ENCODE measurements at regions not wholly inside any gene's neighbourhood (a gene's known extent, or its start where the extent isn't known, plus 50 kb on each side); places are given as distances from the start of the nearest gene placed in this dataset.
"Not testable (repeated sequence)": the region's sequence is repeated elsewhere in the genome, so short reads cannot be mapped to it uniquely, and the experiment has no call there.

- peak overlapping the region; percentile 62 for H3K27ac Mint-ChIP-seq
- DNase-seq (no peak), ATAC-seq (no peak)
- H3K4me3 Mint-ChIP-seq: peak overlapping the region; percentile 64
- peaks cover 4% of the 10 kb centered on the region for H3K36me3 Mint-ChIP-seq (ENCODE audit: low read depth)
- no peaks in the 10 kb centered on the region for H3K9me3 ChIP-seq (ENCODE audit: control insufficient read depth, low read length, poor library complexity, severe bottlenecking)
- no peaks in the 10 kb centered on the region for H3K27me3 Mint-ChIP-seq
- peaks cover 50% of the 10 kb centered on the region for H3K4me1 Mint-ChIP-seq
Measured at GRCh38 chr6:144364782-144365181, 79.6 kb downstream of the UTRN start.

GRCh38 chr6:144365271-144365670 is 80.1 kb downstream of the UTRN start:
- no peak for ATAC-seq
- H3K27ac Mint-ChIP-seq: no peak overlapping the region
- H3K4me1 Mint-ChIP-seq: peaks cover 50% of the 10 kb centered on the region

GRCh38 chr6:144369696-144370095 is 84.6 kb downstream of the UTRN start:
- H3K27me3 Mint-ChIP-seq; ATAC-seq; H3K36me3 Mint-ChIP-seq (ENCODE audit: low read depth); H3K4me3 Mint-ChIP-seq; H3K9me3 ChIP-seq (ENCODE audit: control insufficient read depth, low read length, poor library complexity, severe bottlenecking); DNase-seq; H3K27ac Mint-ChIP-seq: not testable (repeated sequence)
- peaks cover 38% of the 10 kb centered on the region for H3K4me1 Mint-ChIP-seq

More at GRCh38 chr6:144365271-144365670, 80.1 kb downstream of the UTRN start:
- DNase-seq: no peak
- no peaks in the 10 kb centered on the region for H3K9me3 ChIP-seq (ENCODE audit: control insufficient read depth, low read length, poor library complexity, severe bottlenecking)
- H3K4me3 Mint-ChIP-seq: no peak overlapping the region
- no peaks in the 10 kb centered on the region for H3K27me3 Mint-ChIP-seq
- peaks cover 5% of the 10 kb centered on the region for H3K36me3 Mint-ChIP-seq (ENCODE audit: low read depth)

GRCh38 chr6:144372116-144372515 is 87.0 kb downstream of the UTRN start:
- H3K4me1 Mint-ChIP-seq: peaks cover 35% of the 10 kb centered on the region
- no peak for DNase-seq
- H3K36me3 Mint-ChIP-seq (ENCODE audit: low read depth): peaks cover 2% of the 10 kb centered on the region
- no peak for ATAC-seq
- H3K27me3 Mint-ChIP-seq: no peaks in the 10 kb centered on the region
- H3K27ac Mint-ChIP-seq: no peak overlapping the region
- no peaks in the 10 kb centered on the region for H3K9me3 ChIP-seq (ENCODE audit: control insufficient read depth, low read length, poor library complexity, severe bottlenecking)
- no peak overlapping the region for H3K4me3 Mint-ChIP-seq

- H3K9me3 ChIP-seq (ENCODE audit: control insufficient read depth, low read length, poor library complexity, severe bottlenecking): no peaks in the 10 kb centered on the region
- no peaks in the 10 kb centered on the region for H3K27me3 Mint-ChIP-seq
- peaks cover 38% of the 10 kb centered on the region for H3K4me1 Mint-ChIP-seq
- DNase-seq (no peak), ATAC-seq (no peak)
- H3K4me3 Mint-ChIP-seq: no peak overlapping the region
- peaks cover 2% of the 10 kb centered on the region for H3K36me3 Mint-ChIP-seq (ENCODE audit: low read depth)
- no peak overlapping the region for H3K27ac Mint-ChIP-seq
Measured at GRCh38 chr6:144372611-144373594, 87.8 kb downstream of the UTRN start.

GRCh38 chr6:144374525-144374924 is 89.4 kb downstream of the UTRN start:
- H3K36me3 Mint-ChIP-seq (ENCODE audit: low read depth); DNase-seq; H3K27me3 Mint-ChIP-seq; ATAC-seq; H3K4me3 Mint-ChIP-seq; H3K27ac Mint-ChIP-seq; H3K9me3 ChIP-seq (ENCODE audit: control insufficient read depth, low read length, poor library complexity, severe bottlenecking): not testable (repeated sequence)
- peaks cover 48% of the 10 kb centered on the region for H3K4me1 Mint-ChIP-seq

GRCh38 chr6:144377586-144378210 is 92.6 kb downstream of the UTRN start:
- H3K4me3 Mint-ChIP-seq: no peak overlapping the region
- H3K4me1 Mint-ChIP-seq: peaks cover 39% of the 10 kb centered on the region
- H3K27me3 Mint-ChIP-seq: no peaks in the 10 kb centered on the region
- H3K27ac Mint-ChIP-seq: peak overlapping the region; percentile 29
- no peak for DNase-seq
- no peaks in the 10 kb centered on the region for H3K9me3 ChIP-seq (ENCODE audit: control insufficient read depth, low read length, poor library complexity, severe bottlenecking)
- ATAC-seq: no peak
- H3K36me3 Mint-ChIP-seq (ENCODE audit: low read depth): peaks cover 6% of the 10 kb centered on the region

GRCh38 chr6:144378437-144378836 is 93.3 kb downstream of the UTRN start:
- no peak for DNase-seq
- ATAC-seq: no peak
- H3K4me3 Mint-ChIP-seq: peak overlapping the region; percentile 47
- H3K4me1 Mint-ChIP-seq: peaks cover 34% of the 10 kb centered on the region
- no peak overlapping the region for H3K27ac Mint-ChIP-seq
- H3K27me3 Mint-ChIP-seq: no peaks in the 10 kb centered on the region
- peaks cover 6% of the 10 kb centered on the region for H3K36me3 Mint-ChIP-seq (ENCODE audit: low read depth)
- no peaks in the 10 kb centered on the region for H3K9me3 ChIP-seq (ENCODE audit: control insufficient read depth, low read length, poor library complexity, severe bottlenecking)

GRCh38 chr6:144379356-144379755 is 94.2 kb downstream of the UTRN start:
- H3K27me3 Mint-ChIP-seq: no peaks in the 10 kb centered on the region

GRCh38 chr6:144381499-144381898 is 96.4 kb downstream of the UTRN start:
- H3K27me3 Mint-ChIP-seq; H3K36me3 Mint-ChIP-seq (ENCODE audit: low read depth); H3K27ac Mint-ChIP-seq; ATAC-seq; H3K9me3 ChIP-seq (ENCODE audit: control insufficient read depth, low read length, poor library complexity, severe bottlenecking); DNase-seq; H3K4me3 Mint-ChIP-seq: not testable (repeated sequence)
- H3K4me1 Mint-ChIP-seq: peaks cover 35% of the 10 kb centered on the region

More at GRCh38 chr6:144379356-144379755, 94.2 kb downstream of the UTRN start:
- no peak overlapping the region for H3K27ac Mint-ChIP-seq
- ATAC-seq (no peak), DNase-seq (no peak)
- H3K36me3 Mint-ChIP-seq (ENCODE audit: low read depth): peaks cover 6% of the 10 kb centered on the region
- no peaks in the 10 kb centered on the region for H3K9me3 ChIP-seq (ENCODE audit: control insufficient read depth, low read length, poor library complexity, severe bottlenecking)
- peak overlapping the region; percentile 4 for H3K4me3 Mint-ChIP-seq
- peaks cover 34% of the 10 kb centered on the region for H3K4me1 Mint-ChIP-seq

GRCh38 chr6:144383336-144383735 is 98.2 kb downstream of the UTRN start:
- H3K27me3 Mint-ChIP-seq: no peaks in the 10 kb centered on the region
- DNase-seq: no peak
- no peak for ATAC-seq
- H3K27ac Mint-ChIP-seq: no peak overlapping the region
- no peak overlapping the region for H3K4me3 Mint-ChIP-seq
- H3K36me3 Mint-ChIP-seq (ENCODE audit: low read depth): peaks cover 6% of the 10 kb centered on the region
- H3K4me1 Mint-ChIP-seq: peaks cover 27% of the 10 kb centered on the region
- no peaks in the 10 kb centered on the region for H3K9me3 ChIP-seq (ENCODE audit: control insufficient read depth, low read length, poor library complexity, severe bottlenecking)

- no peak for ATAC-seq
- H3K4me1 Mint-ChIP-seq: peaks cover 22% of the 10 kb centered on the region
- H3K9me3 ChIP-seq (ENCODE audit: control insufficient read depth, low read length, poor library complexity, severe bottlenecking): no peaks in the 10 kb centered on the region
- peaks cover 5% of the 10 kb centered on the region for H3K36me3 Mint-ChIP-seq (ENCODE audit: low read depth)
- H3K4me3 Mint-ChIP-seq: peak overlapping the region; percentile 1
- DNase-seq: no peak
- peak overlapping the region; percentile 44 for H3K27ac Mint-ChIP-seq
- H3K27me3 Mint-ChIP-seq: no peaks in the 10 kb centered on the region
Measured at GRCh38 chr6:144384427-144384826, 99.3 kb downstream of the UTRN start.

- not testable (repeated sequence) for H3K9me3 ChIP-seq (ENCODE audit: control insufficient read depth, low read length, poor library complexity, severe bottlenecking); H3K36me3 Mint-ChIP-seq (ENCODE audit: low read depth); DNase-seq; H3K4me3 Mint-ChIP-seq; ATAC-seq; H3K27me3 Mint-ChIP-seq
- Mint-ChIP-seq H3K4me1 (peaks cover 34% of the 10 kb centered on the region), H3K27ac (peak overlapping the region; percentile 81)
Measured at GRCh38 chr6:144389474-144389873, 104.3 kb downstream of the UTRN start.

All from T-helper 17 cell (primary cell).